Stimulated activated naive CD8-positive, alpha-beta T cell treated with anti-CD3 and anti-CD28 coated beads, Interleukin-15, Interleukin-2, amounts not matched to agents 100 ng/mL and 50 ng/mL, for 24 hours (primary cell): ENCODE measurements at regions not wholly inside any gene's neighbourhood (a gene's known extent, or its start where the extent isn't known, plus 50 kb on each side); places are given as distances from the start of the nearest gene placed in this dataset.

Experiments
- H3K27ac Mint-ChIP-seq: one replicate; pipeline ENCODE4 v1.8.0; 2021; ENCODE audit warnings: mild to moderate bottlenecking, mixed read lengths
- H3K27me3 Mint-ChIP-seq: one replicate; pipeline ENCODE4 v1.8.0; 2021; ENCODE audit warnings: mixed read lengths
- H3K36me3 Mint-ChIP-seq: one replicate; pipeline ENCODE4 v1.8.0; 2021; ENCODE audit warnings: low read depth, mixed read lengths
- H3K4me1 Mint-ChIP-seq: one replicate; pipeline ENCODE4 v1.8.0; 2021; ENCODE audit warnings: low read depth, mixed read lengths
- H3K4me3 Mint-ChIP-seq: one replicate; pipeline ENCODE4 v1.8.0; 2021; ENCODE audit warnings: mild to moderate bottlenecking, mixed read lengths
- H3K9me3 Mint-ChIP-seq: one replicate; pipeline ENCODE4 v1.8.0; 2021; ENCODE audit warnings: mixed read lengths

GRCh38 chr9:118100529-118101419, 396.6 kb downstream of the TLR4 start:
- Mint-ChIP-seq H3K4me1 (no peaks in the 10 kb centered on the region), H3K36me3 (no peaks in the 10 kb centered on the region), H3K9me3 (no peaks in the 10 kb centered on the region), H3K27me3 (no peaks in the 10 kb centered on the region), H3K4me3 (no peak overlapping the region), H3K27ac (no peak overlapping the region)

- Mint-ChIP-seq H3K9me3 (no peaks in the 10 kb centered on the region), H3K4me1 (no peaks in the 10 kb centered on the region), H3K4me3 (no peak overlapping the region), H3K27ac (no peak overlapping the region), H3K27me3 (no peaks in the 10 kb centered on the region), H3K36me3 (no peaks in the 10 kb centered on the region)
Observed at GRCh38 chr9:118104363-118104762, 400.2 kb downstream of the TLR4 start.

- Mint-ChIP-seq H3K27me3 (no peaks in the 10 kb centered on the region), H3K36me3 (no peaks in the 10 kb centered on the region), H3K4me3 (no peak overlapping the region), H3K4me1 (no peaks in the 10 kb centered on the region), H3K9me3 (peaks cover 4% of the 10 kb centered on the region), H3K27ac (no peak overlapping the region)
Observed at GRCh38 chr9:118108971-118109370, 404.8 kb downstream of the TLR4 start.

GRCh38 chr9:118109542-118109941, 405.3 kb downstream of the TLR4 start:
- Mint-ChIP-seq H3K4me1 (no peaks in the 10 kb centered on the region), H3K9me3 (peaks cover 4% of the 10 kb centered on the region), H3K4me3 (no peak overlapping the region), H3K27ac (no peak overlapping the region), H3K27me3 (no peaks in the 10 kb centered on the region), H3K36me3 (no peaks in the 10 kb centered on the region)

- Mint-ChIP-seq H3K36me3 (no peaks in the 10 kb centered on the region), H3K4me3 (no peak overlapping the region), H3K27ac (no peak overlapping the region), H3K9me3 (peaks cover 5% of the 10 kb centered on the region), H3K4me1 (no peaks in the 10 kb centered on the region), H3K27me3 (no peaks in the 10 kb centered on the region)
Observed at GRCh38 chr9:118121361-118121760, 417.2 kb downstream of the TLR4 start.

GRCh38 chr9:118128313-118128712, 424.1 kb downstream of the TLR4 start:
- H3K27me3 Mint-ChIP-seq = no peaks in the 10 kb centered on the region
- peaks cover 9% of the 10 kb centered on the region for H3K9me3 Mint-ChIP-seq
- no peak overlapping the region for H3K4me3 Mint-ChIP-seq
- H3K36me3 Mint-ChIP-seq = no peaks in the 10 kb centered on the region
- H3K27ac Mint-ChIP-seq = no peak overlapping the region
- no peaks in the 10 kb centered on the region for H3K4me1 Mint-ChIP-seq

GRCh38 chr9:118129541-118129940, 425.3 kb downstream of the TLR4 start:
- Mint-ChIP-seq H3K9me3 (peaks cover 9% of the 10 kb centered on the region), H3K4me1 (no peaks in the 10 kb centered on the region), H3K36me3 (no peaks in the 10 kb centered on the region), H3K4me3 (no peak overlapping the region), H3K27me3 (no peaks in the 10 kb centered on the region), H3K27ac (no peak overlapping the region)

GRCh38 chr9:118148990-118149389, 444.8 kb downstream of the TLR4 start:
- H3K27me3 Mint-ChIP-seq = no peaks in the 10 kb centered on the region
- H3K4me3 Mint-ChIP-seq = no peak overlapping the region
- no peaks in the 10 kb centered on the region for H3K36me3 Mint-ChIP-seq
- no peaks in the 10 kb centered on the region for H3K4me1 Mint-ChIP-seq
- no peaks in the 10 kb centered on the region for H3K9me3 Mint-ChIP-seq
- H3K27ac Mint-ChIP-seq = no peak overlapping the region

GRCh38 chr9:118156846-118157245, 452.6 kb downstream of the TLR4 start:
- no peaks in the 10 kb centered on the region for H3K4me1 Mint-ChIP-seq
- no peaks in the 10 kb centered on the region for H3K36me3 Mint-ChIP-seq
- no peaks in the 10 kb centered on the region for H3K9me3 Mint-ChIP-seq
- peaks cover 3% of the 10 kb centered on the region for H3K27me3 Mint-ChIP-seq
- no peak overlapping the region for H3K4me3 Mint-ChIP-seq
- H3K27ac Mint-ChIP-seq = no peak overlapping the region

- Mint-ChIP-seq H3K27me3 (peaks cover 6% of the 10 kb centered on the region), H3K4me3 (no peak overlapping the region), H3K36me3 (no peaks in the 10 kb centered on the region), H3K4me1 (no peaks in the 10 kb centered on the region), H3K27ac (no peak overlapping the region), H3K9me3 (peaks cover 6% of the 10 kb centered on the region)
Observed at GRCh38 chr9:118162716-118163115, 458.5 kb downstream of the TLR4 start.

GRCh38 chr9:118163751-118164150, 459.5 kb downstream of the TLR4 start:
- Mint-ChIP-seq H3K9me3 (peaks cover 6% of the 10 kb centered on the region), H3K36me3 (no peaks in the 10 kb centered on the region), H3K4me3 (no peak overlapping the region), H3K27ac (no peak overlapping the region), H3K27me3 (peaks cover 6% of the 10 kb centered on the region), H3K4me1 (no peaks in the 10 kb centered on the region)

GRCh38 chr9:118165451-118165850, 461.2 kb downstream of the TLR4 start:
- Mint-ChIP-seq H3K36me3 (no peaks in the 10 kb centered on the region), H3K9me3 (peaks cover 6% of the 10 kb centered on the region), H3K27ac (no peak overlapping the region), H3K4me1 (no peaks in the 10 kb centered on the region), H3K27me3 (peaks cover 6% of the 10 kb centered on the region), H3K4me3 (no peak overlapping the region)

- Mint-ChIP-seq H3K9me3 (no peaks in the 10 kb centered on the region), H3K36me3 (no peaks in the 10 kb centered on the region), H3K4me3 (no peak overlapping the region), H3K4me1 (no peaks in the 10 kb centered on the region), H3K27ac (no peak overlapping the region), H3K27me3 (no peaks in the 10 kb centered on the region)
Observed at GRCh38 chr9:118170032-118170955, 466.1 kb downstream of the TLR4 start.

- Mint-ChIP-seq H3K4me1 (no peaks in the 10 kb centered on the region), H3K36me3 (no peaks in the 10 kb centered on the region), H3K9me3 (peaks cover 11% of the 10 kb centered on the region), H3K4me3 (no peak overlapping the region), H3K27ac (no peak overlapping the region), H3K27me3 (peaks cover 9% of the 10 kb centered on the region)
Observed at GRCh38 chr9:118177241-118177640, 473.0 kb downstream of the TLR4 start.

- no peaks in the 10 kb centered on the region for H3K36me3 Mint-ChIP-seq
- no peaks in the 10 kb centered on the region for H3K4me1 Mint-ChIP-seq
- peaks cover 9% of the 10 kb centered on the region for H3K27me3 Mint-ChIP-seq
- no peak overlapping the region for H3K4me3 Mint-ChIP-seq
- peaks cover 11% of the 10 kb centered on the region for H3K9me3 Mint-ChIP-seq
- no peak overlapping the region for H3K27ac Mint-ChIP-seq
Observed at GRCh38 chr9:118183576-118183975, 479.4 kb downstream of the TLR4 start.
